ENCODE measurements at regions not wholly inside any gene's neighbourhood (a gene's known extent, or its start where the extent isn't known, plus 50 kb on each side); places are given as distances from the start of the nearest gene placed in this dataset.

DNA sequence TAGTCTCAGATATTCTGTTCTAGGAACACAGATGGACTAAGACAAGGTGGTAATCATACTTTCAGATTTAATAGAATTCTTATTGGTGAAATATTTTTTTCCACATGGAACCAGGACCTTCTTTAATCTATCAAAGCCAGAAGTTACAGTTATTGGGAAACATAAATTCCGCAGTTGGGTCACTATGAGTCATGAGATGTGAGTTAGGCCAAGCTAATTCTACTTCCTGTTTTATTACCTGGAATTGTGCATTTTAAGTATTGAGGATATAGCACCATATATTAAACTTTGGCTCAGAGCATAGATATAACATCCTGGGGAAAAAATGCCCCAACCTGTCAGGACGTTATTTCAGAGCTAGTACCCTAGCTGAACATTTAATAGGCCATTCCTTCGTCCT, 96.4 kb upstream of the P3H2 start:
- H3K4me3 ChIP-seq (replicated peaks; ENCODE audit: insufficient read depth, low read length): no peak overlapping the region
- H3K27ac ChIP-seq (replicated peaks): no peak overlapping the region
- peak in 1 of 2 experiments; percentile 36 for DNase-seq (ENCODE audit: low read depth in 1 of 2, low spot score in 1 of 2)
- TF ChIP-seq SPI1 (IDR thresholded peaks at IDR 0.05; ENCODE audit: borderline replicate concordance, low read depth): peak; percentile 21; the same call in 1 of the 2 replicates
- TF ChIP-seq, protein P1, sequence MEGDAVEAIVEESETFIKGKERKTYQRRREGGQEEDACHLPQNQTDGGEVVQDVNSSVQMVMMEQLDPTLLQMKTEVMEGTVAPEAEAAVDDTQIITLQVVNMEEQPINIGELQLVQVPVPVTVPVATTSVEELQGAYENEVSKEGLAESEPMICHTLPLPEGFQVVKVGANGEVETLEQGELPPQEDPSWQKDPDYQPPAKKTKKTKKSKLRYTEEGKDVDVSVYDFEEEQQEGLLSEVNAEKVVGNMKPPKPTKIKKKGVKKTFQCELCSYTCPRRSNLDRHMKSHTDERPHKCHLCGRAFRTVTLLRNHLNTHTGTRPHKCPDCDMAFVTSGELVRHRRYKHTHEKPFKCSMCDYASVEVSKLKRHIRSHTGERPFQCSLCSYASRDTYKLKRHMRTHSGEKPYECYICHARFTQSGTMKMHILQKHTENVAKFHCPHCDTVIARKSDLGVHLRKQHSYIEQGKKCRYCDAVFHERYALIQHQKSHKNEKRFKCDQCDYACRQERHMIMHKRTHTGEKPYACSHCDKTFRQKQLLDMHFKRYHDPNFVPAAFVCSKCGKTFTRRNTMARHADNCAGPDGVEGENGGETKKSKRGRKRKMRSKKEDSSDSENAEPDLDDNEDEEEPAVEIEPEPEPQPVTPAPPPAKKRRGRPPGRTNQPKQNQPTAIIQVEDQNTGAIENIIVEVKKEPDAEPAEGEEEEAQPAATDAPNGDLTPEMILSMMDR (IDR thresholded peaks at IDR 0.05; ENCODE audit: insufficient read depth, low read length): no peak
- H3K27me3 ChIP-seq (ENCODE audit: insufficient read depth, poor library complexity, severe bottlenecking): no peaks in the 10 kb centered on the region

DNA sequence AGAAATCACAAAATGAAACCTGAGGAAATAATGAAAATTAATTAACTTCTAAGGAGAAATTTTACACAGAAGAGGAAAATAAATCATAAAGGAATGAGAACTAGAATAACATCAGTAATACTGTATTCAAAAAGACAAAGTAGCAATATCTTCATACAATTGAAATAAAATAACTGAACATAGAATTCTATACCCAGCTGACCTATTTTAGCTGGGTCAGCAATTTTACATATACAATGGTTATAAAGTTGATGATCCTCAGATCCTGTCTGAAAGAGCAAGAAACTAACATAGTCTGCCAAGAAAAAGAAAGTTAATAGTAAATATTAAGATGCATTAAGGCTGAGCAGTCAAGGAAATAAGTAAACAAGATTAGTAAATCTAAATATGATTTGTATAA, 93.0 kb upstream of the P3H2 start:
- Histone ChIP-seq H3K4me3 (replicated peaks; ENCODE audit: insufficient read depth, low read length) (no peak overlapping the region), H3K27ac (replicated peaks) (no peak overlapping the region), H3K27me3 (ENCODE audit: insufficient read depth, poor library complexity, severe bottlenecking) (no peaks in the 10 kb centered on the region)
- DNase-seq (ENCODE audit: low read depth in 1 of 2, low spot score in 1 of 2): no peak
- no peak for TF ChIP-seq SPI1 (IDR thresholded peaks at IDR 0.05; ENCODE audit: borderline replicate concordance, low read depth)
- TF ChIP-seq POLR2AphosphoS5 (IDR thresholded peaks at IDR 0.05; ENCODE audit: low read depth): no peak
- TF ChIP-seq REST (IDR thresholded peaks at IDR 0.05; ENCODE audit: insufficient replicate concordance, low read depth): no peak
- TF ChIP-seq GABPA (IDR thresholded peaks at IDR 0.05; ENCODE audit: low read depth): no peak

DNA sequence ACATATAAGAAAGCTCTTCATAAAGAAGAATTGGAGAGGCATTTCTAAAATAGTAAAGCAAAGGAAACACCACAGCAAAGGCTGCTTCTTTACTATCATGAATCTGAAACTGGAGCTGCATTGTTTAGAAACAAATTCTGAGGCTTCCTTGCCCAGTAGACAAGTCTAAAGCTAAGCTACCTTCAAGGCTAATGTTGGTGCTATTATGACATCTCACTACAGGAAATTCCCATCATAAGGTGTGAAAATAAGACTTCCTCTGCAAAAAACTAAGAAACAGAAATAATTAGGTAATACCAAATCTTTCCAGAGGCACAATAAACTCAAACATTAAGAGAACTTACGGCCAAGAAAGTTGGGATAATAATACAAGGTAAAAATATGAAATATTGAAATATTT, 89.9 kb upstream of the P3H2 start:
- DNase-seq (ENCODE audit: low read depth in 1 of 2, low spot score in 1 of 2): no peak
- TF ChIP-seq GABPA (IDR thresholded peaks at IDR 0.05; ENCODE audit: low read depth): no peak
- no peak for TF ChIP-seq REST (IDR thresholded peaks at IDR 0.05; ENCODE audit: insufficient replicate concordance, low read depth)
- TF ChIP-seq POLR2AphosphoS5 (IDR thresholded peaks at IDR 0.05; ENCODE audit: low read depth): no peak
- TF ChIP-seq, protein P1 (IDR thresholded peaks at IDR 0.05; ENCODE audit: insufficient read depth, low read length): no peak
- TF ChIP-seq SPI1 (IDR thresholded peaks at IDR 0.05; ENCODE audit: borderline replicate concordance, low read depth): no peak

GRCh38 chr3:190209533-190209932, 88.8 kb upstream of the P3H2 start:
- no peak for DNase-seq (ENCODE audit: low read depth in 1 of 2, low spot score in 1 of 2)
- no peaks in the 10 kb centered on the region for H3K27me3 ChIP-seq (ENCODE audit: insufficient read depth, poor library complexity, severe bottlenecking)
- H3K27ac ChIP-seq (replicated peaks): no peak overlapping the region
- no peak overlapping the region for H3K4me3 ChIP-seq (replicated peaks; ENCODE audit: insufficient read depth, low read length)
- TF ChIP-seq REST (IDR thresholded peaks at IDR 0.05; ENCODE audit: insufficient replicate concordance, low read depth) (no peak), GABPA (IDR thresholded peaks at IDR 0.05; ENCODE audit: low read depth) (no peak), SPI1 (IDR thresholded peaks at IDR 0.05; ENCODE audit: borderline replicate concordance, low read depth) (no peak), POLR2AphosphoS5 (IDR thresholded peaks at IDR 0.05; ENCODE audit: low read depth) (no peak)
- TF ChIP-seq, protein P1 (IDR thresholded peaks at IDR 0.05; ENCODE audit: insufficient read depth, low read length): no peak

More for the DNA sequence above, 89.9 kb upstream of the P3H2 start:
- Histone ChIP-seq H3K27ac (replicated peaks) (no peak overlapping the region), H3K4me3 (replicated peaks; ENCODE audit: insufficient read depth, low read length) (no peak overlapping the region), H3K27me3 (ENCODE audit: insufficient read depth, poor library complexity, severe bottlenecking) (no peaks in the 10 kb centered on the region)

Data from HL-60 (cell line).